GM19025 (cell line): ENCODE measurements at regions not wholly inside any gene's neighbourhood (a gene's known extent, or its start where the extent isn't known, plus 50 kb on each side); places are given as distances from the start of the nearest gene placed in this dataset.

ENCODE experiments used
- ATAC-seq: cut with Tn5 transposase; IDR thresholded peaks from one replicate; pipeline ENCODE4 v1.9.1; 2021; ENCODE audit warnings: mild to moderate bottlenecking, low read depth, moderate library complexity; ENCODE audit not compliant: unreplicated experiment

- ATAC-seq, result no peak
Measured at GRCh38 chr6:90436403-90436802, 139.8 kb upstream of the BACH2 start.

DNA sequence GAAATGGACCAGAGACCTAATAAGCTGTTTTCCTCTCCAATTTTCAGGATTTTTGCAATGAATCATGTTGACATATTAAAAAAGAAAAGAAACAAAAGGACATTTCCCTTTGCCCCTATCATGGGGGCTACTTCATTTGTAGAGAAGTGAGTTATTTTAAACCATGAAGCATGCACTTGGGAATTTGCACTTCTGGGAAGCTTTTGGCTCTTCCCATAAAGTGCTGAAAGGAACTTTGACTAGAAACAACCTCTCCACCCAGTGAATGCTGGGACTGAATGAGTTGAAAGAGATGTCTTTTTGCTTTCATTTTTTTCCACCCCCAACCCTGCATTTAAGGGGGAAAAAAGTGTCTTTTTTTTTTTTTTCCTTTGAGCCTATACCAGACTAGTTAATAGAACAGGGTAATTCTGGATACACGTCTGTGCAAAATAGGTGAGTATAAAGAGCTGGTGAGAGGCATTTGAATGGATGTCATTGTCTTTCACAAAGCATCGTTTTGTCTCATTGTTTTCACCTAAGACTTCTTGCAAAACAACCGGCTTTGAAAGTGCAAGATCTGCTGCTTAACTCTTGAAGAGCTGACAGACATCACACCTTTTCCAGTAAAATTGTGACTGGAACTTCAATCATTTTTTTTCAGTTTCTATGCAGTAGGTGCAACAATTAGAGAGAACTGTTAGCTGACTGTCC, 138.7 kb upstream of the BACH2 start:
- no peak for ATAC-seq

DNA sequence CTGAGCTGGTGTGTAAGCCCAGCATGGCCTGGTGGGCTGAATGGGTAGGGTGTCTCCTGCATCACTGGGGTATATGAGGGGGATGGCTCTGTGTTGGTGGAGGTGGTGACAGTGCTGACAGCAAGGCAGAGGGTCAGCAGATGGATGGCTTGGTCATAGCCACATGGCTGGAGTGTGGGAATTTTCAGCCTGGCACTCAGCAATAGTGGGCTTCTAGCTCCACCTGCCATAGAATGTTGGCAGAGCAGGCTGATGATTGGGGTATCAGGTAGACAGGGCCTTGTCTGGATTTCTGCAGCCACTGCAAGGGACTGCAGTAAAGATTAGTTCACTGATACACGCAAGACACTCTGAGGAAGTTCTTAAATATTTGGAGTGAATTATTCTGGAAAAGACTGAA, 137.5 kb upstream of the BACH2 start:
- ATAC-seq, result no peak

- no peak for ATAC-seq
Measured at GRCh38 chr6:90432937-90433336, 136.3 kb upstream of the BACH2 start.

DNA sequence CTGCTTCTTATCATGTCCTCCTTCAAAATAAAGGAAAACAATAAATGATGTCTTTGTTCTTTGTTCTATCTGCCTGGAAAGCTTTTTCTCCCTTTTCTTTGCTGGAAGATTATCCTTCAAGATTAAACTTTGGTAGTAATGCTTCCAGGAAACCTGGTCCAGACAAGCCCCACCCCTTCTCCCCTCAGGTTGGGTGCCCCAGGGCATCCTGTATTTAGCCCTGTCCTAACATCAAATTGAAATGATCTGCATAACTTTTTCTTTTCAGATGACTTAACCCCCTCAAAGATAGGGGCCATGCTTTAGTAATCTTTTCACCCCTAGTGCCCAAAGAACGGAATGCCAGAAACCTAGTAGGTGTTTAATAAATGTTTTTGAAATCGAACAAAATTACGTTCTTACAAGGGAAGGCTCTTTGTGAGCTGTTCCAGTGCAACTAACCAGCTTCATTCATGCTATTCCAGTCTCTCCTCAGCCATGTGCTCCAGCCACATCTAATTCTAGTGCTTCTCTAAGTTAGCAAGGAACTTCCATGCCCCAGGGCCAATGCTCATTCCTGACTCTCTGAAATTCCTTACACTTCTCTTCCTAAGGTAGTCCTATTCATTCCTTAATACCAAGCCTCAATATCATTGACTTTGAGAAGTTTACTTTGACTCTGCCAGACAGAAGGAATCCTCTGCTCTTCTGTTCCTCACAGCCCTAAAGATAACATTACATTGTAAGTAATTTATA, 135.6 kb upstream of the BACH2 start:
- ATAC-seq, result no peak

DNA sequence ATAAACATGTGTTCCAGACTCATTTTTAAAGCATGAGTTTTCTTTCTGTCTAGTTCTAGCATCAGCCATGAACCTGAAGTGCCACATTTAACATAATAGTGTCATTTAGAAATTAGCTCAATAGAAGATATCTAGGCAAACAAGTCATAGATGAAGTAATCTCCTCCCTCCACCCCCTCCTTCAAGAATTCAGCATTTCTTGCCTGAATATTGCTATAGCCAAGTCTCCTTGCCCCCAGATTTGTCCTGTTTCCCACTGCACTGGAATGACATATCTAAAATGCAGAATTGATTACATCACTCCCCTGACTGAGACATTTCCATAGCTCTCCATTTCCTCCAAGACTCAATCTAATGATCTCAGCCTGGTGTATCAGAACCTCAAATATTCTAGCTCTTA, 134.9 kb upstream of the BACH2 start:
- ATAC-seq, result no peak

- ATAC-seq, result no peak
Measured at GRCh38 chr6:90429713-90430112, 133.1 kb upstream of the BACH2 start.

GRCh38 chr6:90428514-90428913, 131.9 kb upstream of the BACH2 start:
- ATAC-seq, result no peak

- peak; percentile 95 for ATAC-seq
Measured at GRCh38 chr6:90425161-90425641, 128.6 kb upstream of the BACH2 start.

DNA sequence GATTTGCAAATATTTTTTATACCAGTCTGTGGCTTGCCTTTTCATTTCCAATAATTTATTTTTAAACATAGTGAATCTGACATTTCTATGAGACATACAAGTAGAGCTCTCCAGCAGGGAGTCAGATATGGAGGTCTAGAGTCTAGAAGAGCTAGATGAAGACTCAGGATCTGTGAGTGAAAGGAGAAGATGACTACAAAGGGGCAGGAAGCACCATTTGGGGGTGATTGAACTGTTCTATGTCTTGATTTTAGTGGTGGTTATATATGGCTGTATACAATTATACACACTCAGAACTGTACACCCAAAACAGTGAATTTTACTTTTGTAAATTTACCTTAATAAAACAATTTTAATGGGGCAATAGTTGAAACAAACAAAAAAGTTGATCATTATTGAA, 127.9 kb upstream of the BACH2 start:
- ATAC-seq, result no peak

DNA sequence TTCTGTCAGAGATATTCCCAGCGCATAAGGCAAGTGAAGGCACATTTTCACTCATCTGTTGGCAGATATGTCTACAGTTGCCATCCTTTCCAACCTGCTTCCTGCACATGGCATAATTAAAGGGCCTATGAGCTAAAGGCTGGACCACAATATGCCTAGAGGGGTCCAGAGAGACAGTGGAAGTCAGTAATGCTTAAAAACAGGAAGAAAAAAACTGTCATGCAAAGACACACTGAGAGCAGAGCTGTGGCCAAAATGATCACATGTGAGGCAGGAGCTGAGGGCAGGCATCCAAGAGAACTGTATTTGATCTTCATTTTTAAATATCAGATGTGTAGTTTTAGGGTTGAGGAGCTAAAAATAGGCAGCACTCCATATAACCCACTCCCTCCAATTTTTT, 125.0 kb upstream of the BACH2 start:
- no peak for ATAC-seq

GRCh38 chr6:90420500-90420899, 123.9 kb upstream of the BACH2 start:
- no peak for ATAC-seq

DNA sequence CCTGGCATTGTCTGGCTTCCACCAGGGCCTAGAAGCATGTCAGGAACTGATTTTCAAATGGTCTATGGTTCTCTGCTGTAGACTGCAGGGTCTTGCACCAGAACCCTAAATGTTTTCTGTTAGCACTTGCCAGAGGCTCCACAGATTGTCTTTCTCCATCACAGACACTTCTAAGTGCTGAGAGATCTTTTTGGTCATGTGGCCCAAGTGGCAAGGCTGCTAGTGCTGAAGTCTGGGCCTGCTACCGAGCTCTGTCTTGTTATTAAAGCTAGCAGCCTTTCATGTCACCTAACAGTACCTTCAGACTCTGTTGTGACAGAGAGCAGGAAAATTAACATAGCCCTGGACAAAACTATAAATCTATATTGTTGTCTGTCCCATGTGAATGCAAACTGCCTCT, 120.7 kb upstream of the BACH2 start:
- no peak for ATAC-seq

GRCh38 chr6:90416322-90416721, 119.7 kb upstream of the BACH2 start:
- ATAC-seq, result no peak

DNA sequence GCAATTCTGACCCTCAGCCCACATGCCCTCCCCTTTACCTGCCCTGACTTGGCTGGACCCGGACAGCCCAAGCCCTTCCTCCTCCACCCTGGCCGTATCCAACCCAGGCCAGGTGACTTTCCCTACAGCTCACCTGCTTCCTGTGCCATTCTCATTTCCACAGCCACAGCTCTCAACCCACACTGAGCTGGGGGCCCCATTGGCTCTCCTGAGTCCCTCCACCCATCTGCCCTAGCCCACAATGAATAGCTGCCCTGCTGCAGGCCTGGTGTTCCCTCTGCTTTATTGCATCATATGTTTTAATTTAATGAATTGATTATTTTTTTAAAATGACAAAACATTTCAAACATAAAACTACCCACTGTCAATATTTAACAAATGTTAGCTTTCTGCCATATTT, 118.5 kb upstream of the BACH2 start:
- ATAC-seq, result no peak

- no peak for ATAC-seq
Measured at GRCh38 chr6:90414352-90414751, 117.7 kb upstream of the BACH2 start.

DNA sequence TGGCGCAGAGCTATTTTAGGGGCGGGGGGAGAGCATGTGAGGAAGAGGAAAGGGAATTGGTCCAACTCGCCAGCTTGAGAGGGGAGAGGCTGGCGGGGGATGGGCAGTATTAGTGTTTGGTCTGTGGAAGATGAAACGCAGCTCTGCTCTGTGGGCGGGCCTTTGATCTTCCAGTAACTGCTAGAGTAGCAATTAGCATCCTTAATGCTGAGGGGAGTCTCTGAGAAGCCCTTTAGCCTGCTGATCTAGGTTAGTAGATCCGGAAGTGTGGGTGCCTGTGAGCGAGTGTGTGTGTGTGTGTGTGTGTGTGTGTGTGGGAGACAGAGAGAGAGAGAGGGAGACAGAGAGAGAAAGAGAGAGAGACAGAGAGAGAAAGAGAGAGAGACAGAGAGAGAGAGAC, 117.2 kb upstream of the BACH2 start:
- ATAC-seq, result no peak

DNA sequence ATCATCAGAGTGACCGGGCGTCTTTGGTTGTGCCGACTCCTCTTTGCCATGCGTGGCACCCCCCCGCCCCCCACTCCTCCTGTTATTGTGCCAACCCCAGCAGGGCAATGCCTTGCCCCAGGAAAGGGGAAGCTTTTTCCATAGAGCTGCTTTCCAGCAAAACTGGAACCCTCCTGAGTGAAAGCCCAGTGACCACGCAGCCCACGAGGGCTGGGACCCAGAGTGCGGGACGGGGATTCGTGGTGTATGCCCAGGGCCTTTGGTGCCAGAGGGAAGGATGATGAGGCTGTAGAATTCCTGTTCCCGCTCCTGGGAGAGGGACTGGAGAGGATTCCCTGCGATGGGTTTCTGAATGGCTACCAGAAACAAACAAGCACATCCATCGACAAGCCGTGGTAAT, 116.8 kb upstream of the BACH2 start:
- ATAC-seq, result no peak

DNA sequence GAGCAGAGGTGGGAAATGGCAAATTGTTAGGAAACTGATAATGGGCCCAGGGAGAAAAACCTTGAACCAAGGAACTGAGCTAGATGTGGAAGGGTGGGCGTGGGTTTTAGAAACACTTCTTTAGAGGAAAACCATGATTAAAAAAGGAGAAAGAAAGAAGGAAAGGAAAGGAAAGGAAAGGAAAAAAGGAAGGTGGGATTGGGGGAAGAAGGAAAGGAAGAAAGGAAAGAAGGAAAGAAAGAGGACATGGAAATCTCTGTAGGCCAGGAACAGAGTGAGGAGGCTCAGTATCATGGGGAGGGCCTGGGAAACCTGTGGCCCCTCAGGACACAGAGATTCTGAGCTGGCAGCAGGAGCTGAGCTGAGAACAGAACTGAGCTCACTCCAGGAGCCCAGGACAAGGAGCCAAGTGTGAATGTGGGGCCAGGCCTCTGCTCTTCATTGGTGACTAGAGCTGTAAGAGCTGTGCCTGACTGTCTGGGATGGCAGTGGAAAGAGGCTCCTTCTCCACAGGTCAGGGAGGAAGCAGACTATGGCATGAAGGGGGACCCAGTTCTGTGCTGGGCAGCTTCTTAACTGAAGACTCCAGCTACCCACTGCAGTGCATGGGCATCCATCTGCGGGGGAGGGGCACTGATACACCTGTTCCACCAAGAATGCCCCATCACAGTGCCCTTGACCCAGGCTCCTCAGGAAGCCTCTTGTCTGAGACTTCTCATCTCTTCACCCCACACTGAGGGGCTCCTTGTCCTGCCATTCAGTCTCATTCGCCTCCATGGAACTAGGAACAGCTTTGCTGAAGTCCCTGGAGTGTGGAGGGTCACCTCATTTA, 116.1 kb upstream of the BACH2 start:
- no peak for ATAC-seq

DNA sequence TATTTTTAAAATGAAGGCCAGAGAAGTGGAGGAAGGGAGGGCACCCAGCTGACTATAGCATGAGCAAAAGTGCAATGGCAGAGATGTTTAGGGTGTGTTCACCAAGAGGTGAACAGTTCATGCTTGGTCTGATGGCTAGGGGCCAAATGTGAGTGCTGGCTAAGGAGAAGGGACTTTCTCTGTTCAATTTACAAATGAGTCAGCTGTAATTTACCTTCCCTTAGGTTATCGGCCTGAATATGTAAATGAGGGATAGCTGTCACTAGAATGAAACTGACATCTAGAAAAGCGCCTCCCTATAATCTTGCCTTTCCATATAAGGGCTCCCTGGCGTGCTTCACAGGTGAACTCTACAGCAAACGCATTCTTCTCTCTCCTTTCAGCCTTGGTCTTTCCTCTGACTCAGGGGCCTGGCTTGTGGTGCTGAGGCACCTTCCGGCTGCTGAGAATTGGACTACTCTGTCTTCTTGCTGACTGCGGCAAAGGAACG, 114.7 kb upstream of the BACH2 start:
- ATAC-seq, result peak; percentile 95

DNA sequence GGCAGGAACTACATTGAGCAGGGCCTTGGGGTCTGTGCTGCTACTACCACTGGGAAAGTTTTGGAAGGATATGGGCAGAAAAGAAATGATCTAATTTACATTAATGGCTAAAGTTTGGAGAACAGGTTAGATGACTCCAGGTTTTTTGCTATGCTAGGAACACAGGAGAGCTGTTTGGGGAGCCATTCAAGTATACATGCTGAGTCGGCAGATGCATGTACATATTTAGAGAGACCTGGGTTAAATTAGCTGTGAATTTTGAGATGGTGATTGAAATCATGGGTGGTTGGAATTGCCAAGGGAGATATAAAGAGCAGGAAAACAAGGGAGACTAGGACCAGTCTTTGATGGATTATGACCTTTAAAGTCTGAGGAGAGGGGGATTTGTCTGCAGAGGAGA, 113.1 kb upstream of the BACH2 start:
- ATAC-seq, result no peak
